Liver (tissue), 8 donors: ENCODE measurements at regions not wholly inside any gene's neighbourhood (a gene's known extent, or its start where the extent isn't known, plus 50 kb on each side); places are given as distances from the start of the nearest gene placed in this dataset.

Experiments used
- DNase-seq: peaks from one replicate; pipeline ENCODE4 v3.0.0-alpha.2; 2017; ENCODE audit warnings: low spot score
- H3K27ac ChIP-seq, 2 donors: one replicate each; pipeline ENCODE4 v1.7.0; 2013; ENCODE audit warnings: inconsistent platforms in 2 of 2, low read length in 2 of 2, control low read depth in 1 of 2, low read depth in 1 of 2, mild to moderate bottlenecking in 1 of 2
- H3K27me3 ChIP-seq, 4 donors: one replicate each; pipeline versions ENCODE4 v1.6.1 to v1.7.0; 2013; ENCODE audit warnings: low read length in 3 of 4, inconsistent platforms in 1 of 4, mild to moderate bottlenecking in 1 of 4, moderate library complexity in 1 of 4; ENCODE audit not compliant: control insufficient read depth in 4 of 4, insufficient read depth in 4 of 4
- H3K36me3 ChIP-seq, 4 donors: one replicate each; pipeline versions ENCODE4 v1.6.1 to v1.7.0; 2013; ENCODE audit warnings: low read length in 3 of 4, mild to moderate bottlenecking in 3 of 4, low read depth in 1 of 4, moderate library complexity in 1 of 4; ENCODE audit not compliant: control insufficient read depth in 4 of 4, insufficient read depth in 3 of 4
- H3K4me1 ChIP-seq, 4 donors: one replicate each; pipeline versions ENCODE4 v1.6.1 to v1.7.0; 2013; ENCODE audit warnings: low read length in 3 of 4, mild to moderate bottlenecking in 3 of 4, moderate library complexity in 1 of 4; ENCODE audit not compliant: control insufficient read depth in 4 of 4, insufficient read depth in 4 of 4
- H3K4me3 ChIP-seq, 3 donors: one replicate each; pipeline versions ENCODE4 v1.6.1 to v1.7.0; 2013; ENCODE audit warnings: low read length in 3 of 3, control low read depth in 1 of 3, low read depth in 1 of 3, mild to moderate bottlenecking in 1 of 3
- H3K9ac ChIP-seq, 2 donors: one replicate each; pipeline ENCODE4 v1.7.0; 2013; ENCODE audit warnings: low read length in 2 of 2, mild to moderate bottlenecking in 2 of 2, moderate library complexity in 2 of 2, control low read depth in 1 of 2, low read depth in 1 of 2
- H3K9me3 ChIP-seq, 4 donors: one replicate each; pipeline versions ENCODE4 v1.6.1 to v1.7.0; 2013; ENCODE audit warnings: low read length in 3 of 4; ENCODE audit not compliant: control insufficient read depth in 4 of 4
- FOXA1 ChIP-seq: IDR thresholded peaks from 2 replicates; pipeline ENCODE4 v1.6.1; 2016; ENCODE audit warnings: antibody characterized with exemption
- FOXA2 ChIP-seq: IDR thresholded peaks from 2 replicates; pipeline ENCODE4 v1.6.1; 2016; ENCODE audit warnings: antibody characterized with exemption
- HNF4A ChIP-seq, 2 donors: conservative IDR thresholded peaks; 2 replicates each; pipeline ENCODE4 v1.6.1; 2016; ENCODE audit warnings: antibody characterized with exemption in 2 of 2, mild to moderate bottlenecking in 2 of 2
- MAX ChIP-seq: IDR thresholded peaks from 2 replicates; pipeline ENCODE4 v1.6.1; 2016; ENCODE audit warnings: antibody characterized with exemption
- NR2F2 ChIP-seq: IDR thresholded peaks from 2 replicates; pipeline ENCODE4 v1.6.1; 2016; ENCODE audit warnings: antibody characterized with exemption
- RAD21 ChIP-seq, 2 donors: IDR thresholded peaks; 2 replicates each; pipeline ENCODE4 v1.6.1; 2016; ENCODE audit warnings: antibody characterized with exemption in 2 of 2, mild to moderate bottlenecking in 2 of 2
- SP1 ChIP-seq: IDR thresholded peaks from 2 replicates; pipeline ENCODE4 v1.6.1; 2018; ENCODE audit warnings: antibody characterized with exemption, mild to moderate bottlenecking
- TAF1 ChIP-seq: conservative IDR thresholded peaks from 2 replicates; pipeline ENCODE4 v1.6.1; 2016; ENCODE audit warnings: antibody characterized with exemption, mild to moderate bottlenecking
- YY1 ChIP-seq: IDR thresholded peaks from 2 replicates; pipeline ENCODE4 v1.6.1; 2016; ENCODE audit warnings: antibody characterized with exemption, mild to moderate bottlenecking
- ZBTB33 ChIP-seq: IDR thresholded peaks from 2 replicates; pipeline ENCODE4 v1.6.1; 2016; ENCODE audit warnings: antibody characterized with exemption
- WGBS: extraction: QIAGEN DNeasy Blood & Tissue Kit; methylation state at CpG from one replicate; pipeline ENCODE4 v1.1.7; 2013; 5-methylcytosine and 5-hydroxymethylcytosine counted together
- TF ChIP-seq, protein P1 (sequence below): IDR thresholded peaks from 2 replicates; pipeline ENCODE4 v1.6.1; 2016; ENCODE audit warnings: antibody characterized with exemption
- TF ChIP-seq, protein P2 (sequence below): IDR thresholded peaks from 2 replicates; pipeline ENCODE4 v1.6.1; 2016; ENCODE audit warnings: antibody characterized with exemption, mild to moderate bottlenecking
- TF ChIP-seq, protein P3 (sequence below): fragments of 150-350 bp; IDR thresholded peaks from 2 replicates; pipeline ENCODE4 v1.5.1; 2017; ENCODE audit warnings: improper control_type of control experiment, low read depth, low read length; ENCODE audit not compliant: missing input control
- donor health status: healthy.
- donor health status: healthy.
- donor health status: healthy.
- donor health status: healthy.
- donor health status: healthy.

- TF ChIP-seq, protein P1, sequence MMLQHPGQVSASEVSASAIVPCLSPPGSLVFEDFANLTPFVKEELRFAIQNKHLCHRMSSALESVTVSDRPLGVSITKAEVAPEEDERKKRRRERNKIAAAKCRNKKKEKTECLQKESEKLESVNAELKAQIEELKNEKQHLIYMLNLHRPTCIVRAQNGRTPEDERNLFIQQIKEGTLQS: no peak
- TF ChIP-seq NR2F2: no peak
- no peak for TF ChIP-seq TAF1
- no peak for TF ChIP-seq FOXA2
Observed at GRCh38 chr4:62360156-62360545, 1160.0 kb downstream of the ADGRL3 start (continued).

GRCh38 chr4:62359441-62360155 is 1159.5 kb downstream of the ADGRL3 start:
- H3K9me3 ChIP-seq: no peaks in the 10 kb centered on the region
- TF ChIP-seq, protein P1: no peak
- TF ChIP-seq ZBTB33: no peak
- TF ChIP-seq, protein P2, sequence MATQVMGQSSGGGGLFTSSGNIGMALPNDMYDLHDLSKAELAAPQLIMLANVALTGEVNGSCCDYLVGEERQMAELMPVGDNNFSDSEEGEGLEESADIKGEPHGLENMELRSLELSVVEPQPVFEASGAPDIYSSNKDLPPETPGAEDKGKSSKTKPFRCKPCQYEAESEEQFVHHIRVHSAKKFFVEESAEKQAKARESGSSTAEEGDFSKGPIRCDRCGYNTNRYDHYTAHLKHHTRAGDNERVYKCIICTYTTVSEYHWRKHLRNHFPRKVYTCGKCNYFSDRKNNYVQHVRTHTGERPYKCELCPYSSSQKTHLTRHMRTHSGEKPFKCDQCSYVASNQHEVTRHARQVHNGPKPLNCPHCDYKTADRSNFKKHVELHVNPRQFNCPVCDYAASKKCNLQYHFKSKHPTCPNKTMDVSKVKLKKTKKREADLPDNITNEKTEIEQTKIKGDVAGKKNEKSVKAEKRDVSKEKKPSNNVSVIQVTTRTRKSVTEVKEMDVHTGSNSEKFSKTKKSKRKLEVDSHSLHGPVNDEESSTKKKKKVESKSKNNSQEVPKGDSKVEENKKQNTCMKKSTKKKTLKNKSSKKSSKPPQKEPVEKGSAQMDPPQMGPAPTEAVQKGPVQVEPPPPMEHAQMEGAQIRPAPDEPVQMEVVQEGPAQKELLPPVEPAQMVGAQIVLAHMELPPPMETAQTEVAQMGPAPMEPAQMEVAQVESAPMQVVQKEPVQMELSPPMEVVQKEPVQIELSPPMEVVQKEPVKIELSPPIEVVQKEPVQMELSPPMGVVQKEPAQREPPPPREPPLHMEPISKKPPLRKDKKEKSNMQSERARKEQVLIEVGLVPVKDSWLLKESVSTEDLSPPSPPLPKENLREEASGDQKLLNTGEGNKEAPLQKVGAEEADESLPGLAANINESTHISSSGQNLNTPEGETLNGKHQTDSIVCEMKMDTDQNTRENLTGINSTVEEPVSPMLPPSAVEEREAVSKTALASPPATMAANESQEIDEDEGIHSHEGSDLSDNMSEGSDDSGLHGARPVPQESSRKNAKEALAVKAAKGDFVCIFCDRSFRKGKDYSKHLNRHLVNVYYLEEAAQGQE: no peak
- TF ChIP-seq, protein P3, sequence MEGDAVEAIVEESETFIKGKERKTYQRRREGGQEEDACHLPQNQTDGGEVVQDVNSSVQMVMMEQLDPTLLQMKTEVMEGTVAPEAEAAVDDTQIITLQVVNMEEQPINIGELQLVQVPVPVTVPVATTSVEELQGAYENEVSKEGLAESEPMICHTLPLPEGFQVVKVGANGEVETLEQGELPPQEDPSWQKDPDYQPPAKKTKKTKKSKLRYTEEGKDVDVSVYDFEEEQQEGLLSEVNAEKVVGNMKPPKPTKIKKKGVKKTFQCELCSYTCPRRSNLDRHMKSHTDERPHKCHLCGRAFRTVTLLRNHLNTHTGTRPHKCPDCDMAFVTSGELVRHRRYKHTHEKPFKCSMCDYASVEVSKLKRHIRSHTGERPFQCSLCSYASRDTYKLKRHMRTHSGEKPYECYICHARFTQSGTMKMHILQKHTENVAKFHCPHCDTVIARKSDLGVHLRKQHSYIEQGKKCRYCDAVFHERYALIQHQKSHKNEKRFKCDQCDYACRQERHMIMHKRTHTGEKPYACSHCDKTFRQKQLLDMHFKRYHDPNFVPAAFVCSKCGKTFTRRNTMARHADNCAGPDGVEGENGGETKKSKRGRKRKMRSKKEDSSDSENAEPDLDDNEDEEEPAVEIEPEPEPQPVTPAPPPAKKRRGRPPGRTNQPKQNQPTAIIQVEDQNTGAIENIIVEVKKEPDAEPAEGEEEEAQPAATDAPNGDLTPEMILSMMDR: no peak
- no peak for TF ChIP-seq HNF4A (conservative IDR thresholded peaks at IDR 0.05)
- TF ChIP-seq FOXA2: no peak
- no peak for TF ChIP-seq SP1
- no peak for DNase-seq
- H3K4me1 ChIP-seq: no peaks in the 10 kb centered on the region
- WGBS: 56% methylated on average over 2 of the region's 2 CpGs
- no peaks in the 10 kb centered on the region for H3K36me3 ChIP-seq
- no peaks in the 10 kb centered on the region for H3K27me3 ChIP-seq
- H3K9ac ChIP-seq: no peak overlapping the region
- H3K27ac ChIP-seq: no peak overlapping the region
- no peak overlapping the region for H3K4me3 ChIP-seq

DNA sequence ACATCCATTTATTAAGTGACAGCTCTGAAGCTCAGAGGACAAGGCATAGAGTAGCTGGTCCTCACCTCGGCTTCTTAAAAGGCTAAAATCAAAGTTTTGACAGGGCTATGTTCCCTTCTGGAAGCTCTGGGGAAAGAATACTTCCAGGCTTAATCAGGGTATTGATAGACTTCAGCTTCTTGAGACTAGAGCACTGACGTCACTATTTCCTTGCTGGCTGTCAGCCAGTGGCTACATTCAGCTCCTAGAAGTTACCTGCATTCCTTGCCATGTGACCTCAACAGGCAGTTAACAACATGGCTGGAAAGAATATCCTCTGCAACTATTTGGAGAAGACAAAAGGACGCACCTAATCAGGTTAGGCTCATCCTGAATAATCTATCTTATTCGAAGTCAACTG is 1144.8 kb downstream of the ADGRL3 start:
- no peaks in the 10 kb centered on the region for H3K27me3 ChIP-seq
- WGBS: 66% methylated on average over 4 of the region's 4 CpGs
- no peak for TF ChIP-seq HNF4A (conservative IDR thresholded peaks at IDR 0.05)
- no peak for TF ChIP-seq MAX
- no peak for TF ChIP-seq RAD21 (IDR thresholded peaks at IDR 0.05)
- no peak for TF ChIP-seq FOXA1
- TF ChIP-seq, protein P2: no peak
- TF ChIP-seq, protein P1: no peak
- TF ChIP-seq NR2F2: no peak
- TF ChIP-seq, protein P3: no peak
- TF ChIP-seq SP1: no peak
- TF ChIP-seq YY1: no peak
- TF ChIP-seq FOXA2: no peak

More for the DNA sequence above, 1144.8 kb downstream of the ADGRL3 start:
- H3K4me3 ChIP-seq: no peak overlapping the region
- no peak overlapping the region for H3K27ac ChIP-seq
- H3K9ac ChIP-seq: no peak overlapping the region
- H3K36me3 ChIP-seq: no peaks in the 10 kb centered on the region
- no peak for DNase-seq
- H3K9me3 ChIP-seq: peaks cover 0 to 4% (median 2%) of the 10 kb centered on the region in 4 donors
- no peaks in the 10 kb centered on the region for H3K4me1 ChIP-seq
